KOPT-K1 (cell line): ENCODE measurements at regions not wholly inside any gene's neighbourhood (a gene's known extent, or its start where the extent isn't known, plus 50 kb on each side); places are given as distances from the start of the nearest gene placed in this dataset.
"Not testable (repeated sequence)": the region's sequence is repeated elsewhere in the genome, so short reads cannot be mapped to it uniquely, and the experiment has no call there.

Experiments used
- H3K27ac ChIP-seq: fragments of 200-600 bp; sonication (generic); 2 replicates; pipeline ENCODE4 v1.5.1; 2016; ENCODE audit warnings: antibody characterized with exemption, mild to moderate bottlenecking, low read depth, low read length; ENCODE audit not compliant: poor library complexity, severe bottlenecking
- H3K36me3 ChIP-seq: fragments of 200-600 bp; sonication (generic); 2 replicates; pipeline ENCODE4 v1.5.1; 2017; ENCODE audit warnings: antibody characterized with exemption, mild to moderate bottlenecking, low read length, moderate library complexity; ENCODE audit not compliant: insufficient read depth
- H3K9me3 ChIP-seq: fragments of 200-600 bp; sonication (generic); 2 replicates; pipeline ENCODE4 v1.5.1; 2017; ENCODE audit warnings: antibody characterized with exemption, low read length, mild to moderate bottlenecking; ENCODE audit not compliant: insufficient read depth, poor library complexity, severe bottlenecking

DNA sequence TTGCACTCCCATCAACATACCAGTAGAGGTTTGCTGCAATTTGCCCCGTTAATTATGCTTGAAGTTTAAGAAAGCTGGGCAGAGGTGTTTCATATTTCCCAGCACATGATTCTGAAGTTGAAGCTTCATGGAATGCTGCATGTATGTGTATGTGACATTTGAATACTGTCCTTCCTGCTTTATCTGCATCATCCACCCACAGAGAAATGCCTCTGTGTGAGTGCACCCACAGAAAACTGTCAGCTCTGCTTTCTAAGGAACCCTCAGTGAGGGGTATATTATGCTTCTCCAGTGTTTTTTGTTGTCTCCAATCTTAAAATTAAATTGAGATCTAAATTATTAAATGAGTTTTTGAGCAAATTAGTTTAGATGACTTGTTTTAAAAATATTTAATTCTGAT is 358.1 kb upstream of the PIK3R1 start:
- Histone ChIP-seq H3K27ac (no peak overlapping the region), H3K36me3 (no peaks in the 10 kb centered on the region), H3K9me3 (peaks cover 10% of the 10 kb centered on the region)

GRCh38 chr5:67855523-67855922 is 360.0 kb upstream of the PIK3R1 start:
- Histone ChIP-seq H3K27ac (no peak overlapping the region), H3K9me3 (peaks cover 10% of the 10 kb centered on the region), H3K36me3 (no peaks in the 10 kb centered on the region)

DNA sequence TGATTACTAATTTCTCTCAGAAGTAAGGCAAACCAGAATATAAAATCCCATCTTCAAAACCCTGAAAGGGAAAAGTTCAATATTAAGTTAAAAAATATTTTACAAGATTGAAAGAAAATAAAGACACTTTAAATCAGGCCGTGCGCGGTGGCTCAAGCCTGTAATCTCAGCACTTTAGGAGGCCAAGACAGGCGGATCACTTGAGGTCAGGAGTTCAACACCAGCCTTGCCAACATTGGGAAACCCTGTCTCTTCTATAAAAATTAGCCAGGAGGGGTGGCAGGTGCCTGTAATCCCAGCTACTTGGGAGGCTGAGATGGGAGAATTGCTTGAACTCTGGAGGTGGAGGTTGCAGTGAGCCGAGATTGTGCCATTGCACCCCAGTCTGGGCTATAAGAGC is 364.6 kb upstream of the PIK3R1 start:
- not testable (repeated sequence) for H3K27ac ChIP-seq, H3K9me3 ChIP-seq, H3K36me3 ChIP-seq

- Histone ChIP-seq H3K36me3 (no peaks in the 10 kb centered on the region), H3K27ac (no peak overlapping the region), H3K9me3 (peaks cover 6% of the 10 kb centered on the region)
These were observed 370.6 kb upstream of the PIK3R1 start for GRCh38 chr5:67844924-67845323.

GRCh38 chr5:67842806-67843205 is 372.8 kb upstream of the PIK3R1 start:
- no peak overlapping the region for H3K27ac ChIP-seq

GRCh38 chr5:67837225-67837624 is 378.3 kb upstream of the PIK3R1 start:
- not testable (repeated sequence) for H3K27ac ChIP-seq, H3K9me3 ChIP-seq, H3K36me3 ChIP-seq

More at GRCh38 chr5:67842806-67843205, 372.8 kb upstream of the PIK3R1 start:
- Histone ChIP-seq H3K36me3 (no peaks in the 10 kb centered on the region), H3K9me3 (peaks cover 6% of the 10 kb centered on the region)

- H3K9me3 ChIP-seq, H3K36me3 ChIP-seq, H3K27ac ChIP-seq: not testable (repeated sequence)
These were observed 379.1 kb upstream of the PIK3R1 start for GRCh38 chr5:67836496-67836895.

- Histone ChIP-seq H3K36me3 (no peaks in the 10 kb centered on the region), H3K27ac (no peak overlapping the region), H3K9me3 (no peaks in the 10 kb centered on the region)
These were observed 384.5 kb upstream of the PIK3R1 start for GRCh38 chr5:67831048-67831447.

GRCh38 chr5:67827541-67827940 is 388.0 kb upstream of the PIK3R1 start:
- Histone ChIP-seq H3K9me3 (no peaks in the 10 kb centered on the region), H3K27ac (no peak overlapping the region), H3K36me3 (no peaks in the 10 kb centered on the region)

- H3K36me3 ChIP-seq: no peaks in the 10 kb centered on the region
- no peak overlapping the region for H3K27ac ChIP-seq
- H3K9me3 ChIP-seq: no peaks in the 10 kb centered on the region
These were observed 390.7 kb upstream of the PIK3R1 start for GRCh38 chr5:67824852-67825251.

- no peaks in the 10 kb centered on the region for H3K36me3 ChIP-seq
- peaks cover 4% of the 10 kb centered on the region for H3K9me3 ChIP-seq
- no peak overlapping the region for H3K27ac ChIP-seq
These were observed 397.9 kb upstream of the PIK3R1 start for GRCh38 chr5:67817652-67818051.

DNA sequence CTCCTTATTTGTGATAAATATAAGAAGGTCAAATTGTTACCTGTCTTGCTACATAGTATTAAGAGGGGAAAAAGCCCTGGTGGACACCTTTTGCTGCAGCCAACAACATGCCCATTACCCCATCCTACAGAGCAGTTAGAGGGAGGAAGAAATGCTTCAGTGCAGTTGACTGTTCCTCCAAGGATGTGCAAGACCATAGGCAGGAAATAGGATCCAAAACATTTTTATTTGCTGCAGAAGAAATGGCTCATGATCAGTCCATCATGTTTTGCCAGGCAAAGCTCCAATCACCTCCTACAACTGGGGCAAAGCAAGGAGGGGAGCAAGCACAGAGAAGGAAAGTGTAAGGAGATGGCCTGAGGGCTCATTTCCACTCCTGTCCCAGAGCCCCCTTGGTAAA is 399.1 kb upstream of the PIK3R1 start:
- H3K27ac ChIP-seq: no peak overlapping the region
- no peaks in the 10 kb centered on the region for H3K36me3 ChIP-seq
- H3K9me3 ChIP-seq: peaks cover 4% of the 10 kb centered on the region

- Histone ChIP-seq H3K36me3 (no peaks in the 10 kb centered on the region), H3K9me3 (peaks cover 4% of the 10 kb centered on the region), H3K27ac (no peak overlapping the region)
These were observed 399.8 kb upstream of the PIK3R1 start for GRCh38 chr5:67815455-67816391.

DNA sequence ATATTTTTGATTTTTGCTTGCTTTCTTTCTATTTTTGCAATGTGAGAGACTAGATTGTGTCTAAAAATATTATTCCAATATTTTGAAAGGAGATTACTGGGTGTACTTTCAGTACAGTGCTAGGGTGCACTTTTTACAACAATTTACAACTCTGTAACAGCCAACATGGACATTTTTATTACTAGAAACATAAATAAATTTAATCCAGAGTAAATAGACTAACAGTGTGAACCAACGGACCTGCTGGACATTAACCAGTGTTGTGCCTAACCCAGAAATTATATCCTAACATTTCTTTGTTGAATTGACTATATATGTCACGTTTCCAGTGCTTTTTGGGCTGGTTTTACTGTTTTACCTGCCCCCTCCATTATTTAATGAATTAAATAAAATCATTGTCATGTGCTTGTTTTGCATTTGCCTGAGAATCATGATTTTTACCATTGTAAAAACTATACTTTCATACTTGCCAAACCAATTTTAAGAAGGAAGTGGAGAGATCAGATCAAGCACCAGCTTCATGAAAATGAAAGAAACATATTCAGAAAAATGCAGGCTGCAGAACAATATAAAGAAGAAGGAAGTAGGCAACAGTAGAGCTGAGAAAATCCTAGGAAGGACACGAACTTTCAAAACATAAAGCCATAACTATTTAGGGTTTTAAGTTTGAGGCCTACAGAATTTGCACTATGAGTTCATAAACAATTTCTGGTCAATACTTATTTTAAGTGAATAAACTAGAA is 400.8 kb upstream of the PIK3R1 start:
- H3K9me3 ChIP-seq: peaks cover 4% of the 10 kb centered on the region
- H3K27ac ChIP-seq: no peak overlapping the region

GRCh38 chr5:67813877-67814539 is 401.5 kb upstream of the PIK3R1 start:
- H3K27ac ChIP-seq: no peak overlapping the region
- H3K9me3 ChIP-seq: peaks cover 4% of the 10 kb centered on the region
- no peaks in the 10 kb centered on the region for H3K36me3 ChIP-seq

More for the DNA sequence above, 400.8 kb upstream of the PIK3R1 start:
- no peaks in the 10 kb centered on the region for H3K36me3 ChIP-seq
